Trophoblast cell (in vitro differentiated cells and primary cell): ENCODE measurements at regions not wholly inside any gene's neighbourhood (a gene's known extent, or its start where the extent isn't known, plus 50 kb on each side); places are given as distances from the start of the nearest gene placed in this dataset.

Experiments
- DNase-seq, 2 donors: peaks; one replicate each; pipeline ENCODE4 v3.0.0-alpha.2; 2016
- H2AFZ ChIP-seq: 2 replicates; pipeline ENCODE4 v1.6.1; 2013; ENCODE audit warnings: low read length, moderate library complexity, mild to moderate bottlenecking; ENCODE audit not compliant: insufficient read depth, poor library complexity
- H2AK5ac ChIP-seq: 2 replicates; pipeline ENCODE4 v1.6.1; 2013; ENCODE audit warnings: mild to moderate bottlenecking, low read length
- H2BK120ac ChIP-seq: 2 replicates; pipeline ENCODE4 v1.6.1; 2013; ENCODE audit warnings: low read length, mild to moderate bottlenecking, moderate library complexity; ENCODE audit not compliant: insufficient read depth, poor library complexity
- H2BK12ac ChIP-seq: 2 replicates; pipeline ENCODE4 v1.6.1; 2013; ENCODE audit warnings: mild to moderate bottlenecking, low read length, moderate library complexity
- H2BK5ac ChIP-seq: 2 replicates; pipeline ENCODE4 v1.6.1; 2013; ENCODE audit warnings: low read length, low read depth, moderate library complexity, mild to moderate bottlenecking; ENCODE audit not compliant: poor library complexity
- H3K14ac ChIP-seq: 2 replicates; pipeline ENCODE4 v1.6.1; 2013; ENCODE audit warnings: mild to moderate bottlenecking, low read length
- H3K18ac ChIP-seq: 2 replicates; pipeline ENCODE4 v1.6.1; 2013; ENCODE audit warnings: mild to moderate bottlenecking, low read length
- H3K23ac ChIP-seq: 2 replicates; pipeline ENCODE4 v1.6.1; 2013; ENCODE audit warnings: low read length
- H3K27ac ChIP-seq: 2 replicates; pipeline ENCODE4 v1.5.1; 2013; ENCODE audit warnings: low read depth, mild to moderate bottlenecking, inconsistent platforms, low read length, moderate library complexity
- H3K27me3 ChIP-seq: 2 replicates; pipeline ENCODE4 v1.6.1; 2013; ENCODE audit warnings: inconsistent platforms, mild to moderate bottlenecking, low read length, moderate library complexity; ENCODE audit not compliant: insufficient read depth
- H3K36me3 ChIP-seq, 2 experiments: 1 replicate in 1 of 2; 2 replicates in 1 of 2; pipeline ENCODE4 v1.6.1; 2013; ENCODE audit warnings: low read length in 2 of 2, mild to moderate bottlenecking in 2 of 2, moderate library complexity in 1 of 2; ENCODE audit not compliant: insufficient read depth in 2 of 2, control insufficient read depth in 1 of 2
- H3K4ac ChIP-seq: 2 replicates; pipeline ENCODE4 v1.6.1; 2013; ENCODE audit warnings: low read depth, mild to moderate bottlenecking, low read length, moderate library complexity
- H3K4me1 ChIP-seq, 2 experiments: 1 replicate in 1 of 2; 2 replicates in 1 of 2; pipeline ENCODE4 v1.6.1; 2013; ENCODE audit warnings: low read length in 2 of 2, mild to moderate bottlenecking in 2 of 2, moderate library complexity in 1 of 2; ENCODE audit not compliant: insufficient read depth in 2 of 2, control insufficient read depth in 1 of 2
- H3K4me2 ChIP-seq: 2 replicates; pipeline ENCODE4 v1.6.1; 2013; ENCODE audit warnings: inconsistent platforms, mild to moderate bottlenecking, low read length, moderate library complexity
- H3K4me3 ChIP-seq: 2 replicates; pipeline ENCODE4 v1.5.1; 2013; ENCODE audit warnings: mild to moderate bottlenecking, low read depth, low read length, inconsistent platforms
- H3K79me1 ChIP-seq: one replicate; pipeline ENCODE4 v1.6.1; 2013; ENCODE audit warnings: low read length
- H3K79me2 ChIP-seq: 2 replicates; pipeline ENCODE4 v1.6.1; 2013; ENCODE audit warnings: low read length, mild to moderate bottlenecking; ENCODE audit not compliant: control insufficient read depth, insufficient read depth, poor library complexity
- H3K9ac ChIP-seq: 2 replicates; pipeline ENCODE4 v1.6.1; 2013; ENCODE audit warnings: mild to moderate bottlenecking, low read length
- H3K9me3 ChIP-seq: 2 replicates; pipeline ENCODE4 v1.6.1; 2013; ENCODE audit warnings: low read depth, mild to moderate bottlenecking, control low read depth, inconsistent platforms, low read length; ENCODE audit not compliant: insufficient read depth
- H4K12ac ChIP-seq: 2 replicates; pipeline ENCODE4 v1.6.1; 2013; ENCODE audit warnings: low read depth, mild to moderate bottlenecking, low read length, moderate library complexity
- H4K8ac ChIP-seq: 2 replicates; pipeline ENCODE4 v1.6.1; 2013; ENCODE audit warnings: low read depth, mild to moderate bottlenecking, low read length, moderate library complexity
- H4K91ac ChIP-seq: one replicate; pipeline ENCODE4 v1.6.1; 2013; ENCODE audit warnings: low read depth, mild to moderate bottlenecking, low read length, moderate library complexity
- WGBS: extraction: QIAGEN DNeasy Blood & Tissue Kit; methylation state at CpG from one replicate; pipeline ENCODE4 v1.1.7; 2013; ENCODE audit warnings: missing lambda C conversion rate; ENCODE audit not compliant: insufficient read length, insufficient coverage; ENCODE audit errors: extremely low coverage; 5-methylcytosine and 5-hydroxymethylcytosine counted together

DNA sequence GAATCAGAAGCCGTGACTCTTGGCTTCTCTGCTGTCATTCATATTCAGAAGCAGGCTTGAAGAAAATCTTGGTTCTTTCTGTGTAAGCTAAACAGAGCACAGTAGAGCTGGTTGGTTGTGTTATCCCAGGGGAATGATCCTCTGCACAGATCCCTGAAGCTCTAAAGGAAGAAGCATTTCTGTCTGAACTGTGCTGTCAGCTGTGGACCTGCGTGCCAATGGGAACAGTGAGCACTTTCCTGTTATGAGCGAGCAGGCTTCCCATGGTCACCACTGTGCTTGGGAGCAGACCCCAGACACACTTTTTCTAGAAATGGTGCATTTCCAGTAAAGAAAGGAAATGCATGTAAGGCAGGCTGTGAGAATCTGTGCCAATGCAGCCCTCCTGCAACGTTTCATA lies 490.2 kb downstream of the EPM2A start:
- no peak overlapping the region for H4K12ac ChIP-seq
- H4K91ac ChIP-seq = no peak overlapping the region
- no peak overlapping the region for H2BK12ac ChIP-seq
- no peak overlapping the region for H3K4ac ChIP-seq
- no peak overlapping the region for H3K18ac ChIP-seq
- no peaks in the 10 kb centered on the region for H3K9me3 ChIP-seq
- H3K27me3 ChIP-seq = no peaks in the 10 kb centered on the region
- H3K4me3 ChIP-seq = no peak overlapping the region
- no peak overlapping the region for H3K9ac ChIP-seq
- no peak overlapping the region for H4K8ac ChIP-seq
- no peaks in the 10 kb centered on the region for H3K4me1 ChIP-seq
- H3K79me1 ChIP-seq = no peaks in the 10 kb centered on the region
- H3K27ac ChIP-seq = no peak overlapping the region
- no peak for DNase-seq
- H2BK120ac ChIP-seq = no peak overlapping the region
- no peak overlapping the region for H3K14ac ChIP-seq
- no peak overlapping the region for H2AFZ ChIP-seq
- no peaks in the 10 kb centered on the region for H3K36me3 ChIP-seq
- no peak overlapping the region for H3K4me2 ChIP-seq
- no peaks in the 10 kb centered on the region for H3K79me2 ChIP-seq
- H2AK5ac ChIP-seq = no peak overlapping the region
- no peak overlapping the region for H2BK5ac ChIP-seq
- no peak overlapping the region for H3K23ac ChIP-seq
- WGBS = no CpG with 5 or more reads among the region's 4 CpGs

DNA sequence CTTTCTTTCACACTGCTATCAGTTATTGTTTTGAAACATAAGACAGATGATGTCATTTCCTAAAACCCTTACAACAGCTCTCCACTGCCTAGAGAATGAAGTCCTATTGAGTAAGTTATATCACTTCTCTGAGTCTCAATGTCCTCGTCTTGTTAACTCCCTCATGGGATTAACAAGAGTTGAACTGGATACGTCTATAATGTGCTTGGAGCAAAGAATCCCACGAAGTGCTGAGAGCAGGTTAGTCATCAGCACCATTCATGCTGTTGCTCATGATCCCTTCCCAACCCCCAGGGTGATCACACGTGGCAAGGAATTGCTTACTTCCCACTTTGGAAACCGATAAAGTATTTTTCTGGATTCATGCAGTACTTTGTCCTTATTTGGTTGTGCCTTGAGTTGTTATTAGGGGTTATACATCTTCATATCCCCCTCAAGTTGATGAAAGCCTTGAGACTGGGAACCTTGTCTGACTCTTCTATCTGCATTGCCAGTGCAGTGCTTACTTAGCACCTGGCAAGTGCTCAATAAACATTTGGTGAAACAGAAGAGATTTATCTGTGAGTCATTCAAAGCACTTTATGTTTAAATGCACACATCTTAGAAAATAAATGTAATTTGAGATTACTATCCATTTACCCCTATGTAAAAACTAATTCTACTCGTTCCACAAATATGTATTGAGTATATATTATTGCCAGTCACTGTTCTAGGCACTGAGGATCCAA lies 487.5 kb downstream of the EPM2A start:
- Histone ChIP-seq H3K4me1 (no peaks in the 10 kb centered on the region), H3K14ac (no peak overlapping the region), H3K27me3 (no peaks in the 10 kb centered on the region), H3K36me3 (no peaks in the 10 kb centered on the region), H3K4me3 (no peak overlapping the region), H4K91ac (no peak overlapping the region), H2BK12ac (no peak overlapping the region), H3K27ac (no peak overlapping the region), H4K12ac (no peak overlapping the region), H2AFZ (no peak overlapping the region), H4K8ac (no peak overlapping the region), H3K4me2 (no peak overlapping the region), H3K4ac (no peak overlapping the region), H2BK5ac (no peak overlapping the region), H3K79me2 (no peaks in the 10 kb centered on the region), H3K79me1 (no peaks in the 10 kb centered on the region), H3K9me3 (no peaks in the 10 kb centered on the region), H3K18ac (no peak overlapping the region), H2BK120ac (no peak overlapping the region), H3K9ac (no peak overlapping the region), H2AK5ac (no peak overlapping the region), H3K23ac (no peak overlapping the region)
- no peak for DNase-seq
- WGBS = no CpG with 5 or more reads among the region's 6 CpGs

DNA sequence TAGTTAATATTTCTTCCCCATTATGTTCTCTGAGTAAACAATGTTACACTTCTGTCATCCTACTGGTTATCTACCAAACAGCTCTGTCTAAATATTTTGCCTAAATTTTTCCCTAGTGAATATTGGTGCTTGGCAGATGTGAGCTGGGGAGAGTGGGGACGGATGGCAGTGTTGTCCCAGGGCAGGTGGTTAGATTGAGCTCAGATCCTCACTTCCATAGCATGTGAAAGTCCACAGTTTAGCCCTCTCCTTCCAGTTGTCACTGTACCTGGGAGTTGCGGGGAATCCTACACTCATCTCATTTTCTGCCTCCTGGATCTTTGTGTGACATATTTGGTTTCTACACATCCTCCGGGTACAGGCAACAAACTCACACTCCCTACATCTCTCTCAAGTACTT lies 484.9 kb downstream of the EPM2A start:
- Histone ChIP-seq H2BK5ac (no peak overlapping the region), H3K18ac (no peak overlapping the region), H2BK12ac (no peak overlapping the region), H3K9me3 (no peaks in the 10 kb centered on the region), H3K23ac (no peak overlapping the region), H3K9ac (no peak overlapping the region), H3K4me2 (no peak overlapping the region), H3K4ac (no peak overlapping the region), H4K8ac (no peak overlapping the region), H3K79me2 (no peaks in the 10 kb centered on the region), H2AFZ (no peak overlapping the region), H3K36me3 (no peaks in the 10 kb centered on the region), H3K27me3 (no peaks in the 10 kb centered on the region), H3K4me3 (no peak overlapping the region), H2BK120ac (no peak overlapping the region), H3K4me1 (no peaks in the 10 kb centered on the region), H3K27ac (no peak overlapping the region), H4K91ac (no peak overlapping the region), H3K79me1 (no peaks in the 10 kb centered on the region), H3K14ac (no peak overlapping the region), H2AK5ac (no peak overlapping the region), H4K12ac (no peak overlapping the region)
- no peak for DNase-seq
- WGBS = no CpG with 5 or more reads among the region's 3 CpGs

DNA sequence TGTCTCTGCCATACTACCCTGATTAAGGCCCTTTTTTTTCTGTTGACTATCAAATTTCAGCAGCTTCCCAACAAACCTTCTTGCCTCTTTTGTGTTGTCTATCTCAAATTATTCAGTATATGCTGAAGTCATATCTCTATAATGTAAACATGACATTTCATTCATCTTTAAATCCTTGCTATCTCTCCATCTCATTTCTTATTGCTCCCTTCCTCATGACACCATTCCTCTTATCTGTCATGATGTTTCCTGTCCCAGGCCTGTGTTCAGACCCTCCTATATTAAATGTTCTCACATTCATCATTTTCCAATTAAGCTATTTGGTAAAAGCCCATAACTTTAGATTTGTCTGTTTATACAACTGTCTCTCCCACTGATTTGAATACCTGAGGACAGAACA lies 482.6 kb downstream of the EPM2A start:
- Histone ChIP-seq H3K4me1 (no peaks in the 10 kb centered on the region), H3K4me3 (no peak overlapping the region), H3K79me1 (no peaks in the 10 kb centered on the region), H3K27ac (no peak overlapping the region), H2BK5ac (no peak overlapping the region), H3K9ac (no peak overlapping the region), H2BK12ac (no peak overlapping the region), H3K9me3 (no peaks in the 10 kb centered on the region), H2BK120ac (no peak overlapping the region), H4K91ac (no peak overlapping the region), H3K4me2 (no peak overlapping the region), H2AK5ac (no peak overlapping the region), H3K27me3 (no peaks in the 10 kb centered on the region), H4K8ac (no peak overlapping the region), H3K18ac (no peak overlapping the region), H4K12ac (no peak overlapping the region), H3K23ac (no peak overlapping the region), H3K4ac (no peak overlapping the region), H3K14ac (no peak overlapping the region), H3K36me3 (no peaks in the 10 kb centered on the region), H3K79me2 (no peaks in the 10 kb centered on the region), H2AFZ (no peak overlapping the region)
- DNase-seq = no peak
